ENCODE measurements at regions not wholly inside any gene's neighbourhood (a gene's known extent, or its start where the extent isn't known, plus 50 kb on each side); places are given as distances from the start of the nearest gene placed in this dataset.

GRCh38 chr7:19585761-19586160 is 123.1 kb downstream of the POLR1F start:
- no peaks in the 10 kb centered on the region for H3K9me3 Mint-ChIP-seq
- POLR2A ChIA-PET = no interaction called here
- no peaks in the 10 kb centered on the region for H3K36me3 Mint-ChIP-seq
- CTCF ChIA-PET = no interaction called here
- no peak overlapping the region for H3K4me3 Mint-ChIP-seq
- TF ChIP-seq ETV6 (CRISPR knock-in tag; IDR thresholded peaks at IDR 0.05) (no peak), MXD4 (CRISPR knock-in tag; IDR thresholded peaks at IDR 0.05; ENCODE audit: borderline replicate concordance) (no peak), NR1H2 (CRISPR knock-in tag; IDR thresholded peaks at IDR 0.05) (no peak), ZNF512 (CRISPR knock-in tag; IDR thresholded peaks at IDR 0.05; ENCODE audit: borderline replicate concordance) (no peak), NFYB (CRISPR knock-in tag; conservative IDR thresholded peaks at IDR 0.05; ENCODE audit: low read depth) (no peak), RELA (CRISPR knock-in tag; IDR thresholded peaks at IDR 0.05; ENCODE audit: borderline replicate concordance) (no peak), SOX15 (CRISPR knock-in tag; IDR thresholded peaks at IDR 0.05) (no peak), FOXK1 (CRISPR knock-in tag; IDR thresholded peaks at IDR 0.05) (no peak)
- TF ChIP-seq, protein P1, sequence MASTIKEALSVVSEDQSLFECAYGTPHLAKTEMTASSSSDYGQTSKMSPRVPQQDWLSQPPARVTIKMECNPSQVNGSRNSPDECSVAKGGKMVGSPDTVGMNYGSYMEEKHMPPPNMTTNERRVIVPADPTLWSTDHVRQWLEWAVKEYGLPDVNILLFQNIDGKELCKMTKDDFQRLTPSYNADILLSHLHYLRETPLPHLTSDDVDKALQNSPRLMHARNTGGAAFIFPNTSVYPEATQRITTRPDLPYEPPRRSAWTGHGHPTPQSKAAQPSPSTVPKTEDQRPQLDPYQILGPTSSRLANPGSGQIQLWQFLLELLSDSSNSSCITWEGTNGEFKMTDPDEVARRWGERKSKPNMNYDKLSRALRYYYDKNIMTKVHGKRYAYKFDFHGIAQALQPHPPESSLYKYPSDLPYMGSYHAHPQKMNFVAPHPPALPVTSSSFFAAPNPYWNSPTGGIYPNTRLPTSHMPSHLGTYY (CRISPR knock-in tag; IDR thresholded peaks at IDR 0.05) = no peak
- TF ChIP-seq, protein P2, sequence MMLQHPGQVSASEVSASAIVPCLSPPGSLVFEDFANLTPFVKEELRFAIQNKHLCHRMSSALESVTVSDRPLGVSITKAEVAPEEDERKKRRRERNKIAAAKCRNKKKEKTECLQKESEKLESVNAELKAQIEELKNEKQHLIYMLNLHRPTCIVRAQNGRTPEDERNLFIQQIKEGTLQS (CRISPR knock-in tag; conservative IDR thresholded peaks at IDR 0.05) = no peak
- no peaks in the 10 kb centered on the region; the same call in 1 of the 2 replicates for H3K27me3 Mint-ChIP-seq (ENCODE audit: low read depth)
- ATAC-seq = no peak
- H3K4me1 Mint-ChIP-seq = no peaks in the 10 kb centered on the region
- no peak overlapping the region for H3K27ac Mint-ChIP-seq
- no peak for DNase-seq (ENCODE audit: low spot score)

GRCh38 chr7:19575909-19576557 is 132.8 kb downstream of the POLR1F start:
- Mint-ChIP-seq H3K27ac (no peak overlapping the region), H3K4me3 (no peak overlapping the region), H3K9me3 (no peaks in the 10 kb centered on the region), H3K4me1 (no peaks in the 10 kb centered on the region), H3K36me3 (no peaks in the 10 kb centered on the region), H3K27me3 (ENCODE audit: low read depth) (no peaks in the 10 kb centered on the region)
- ATAC-seq (no peak), DNase-seq (ENCODE audit: low spot score) (no peak)
- POLR2A ChIA-PET = no interaction called here
- CTCF ChIA-PET = no interaction called here
- TF ChIP-seq, protein P3, sequence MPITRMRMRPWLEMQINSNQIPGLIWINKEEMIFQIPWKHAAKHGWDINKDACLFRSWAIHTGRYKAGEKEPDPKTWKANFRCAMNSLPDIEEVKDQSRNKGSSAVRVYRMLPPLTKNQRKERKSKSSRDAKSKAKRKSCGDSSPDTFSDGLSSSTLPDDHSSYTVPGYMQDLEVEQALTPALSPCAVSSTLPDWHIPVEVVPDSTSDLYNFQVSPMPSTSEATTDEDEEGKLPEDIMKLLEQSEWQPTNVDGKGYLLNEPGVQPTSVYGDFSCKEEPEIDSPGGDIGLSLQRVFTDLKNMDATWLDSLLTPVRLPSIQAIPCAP (CRISPR knock-in tag; IDR thresholded peaks at IDR 0.05) = no peak
- no peak for TF ChIP-seq RELA (CRISPR knock-in tag; IDR thresholded peaks at IDR 0.05; ENCODE audit: borderline replicate concordance)
- TF ChIP-seq, protein P4, sequence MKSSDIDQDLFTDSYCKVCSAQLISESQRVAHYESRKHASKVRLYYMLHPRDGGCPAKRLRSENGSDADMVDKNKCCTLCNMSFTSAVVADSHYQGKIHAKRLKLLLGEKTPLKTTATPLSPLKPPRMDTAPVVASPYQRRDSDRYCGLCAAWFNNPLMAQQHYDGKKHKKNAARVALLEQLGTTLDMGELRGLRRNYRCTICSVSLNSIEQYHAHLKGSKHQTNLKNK (CRISPR knock-in tag; IDR thresholded peaks at IDR 0.05) = no peak
- TF ChIP-seq PRRX2 (CRISPR knock-in tag; IDR thresholded peaks at IDR 0.05) = no peak
- TF ChIP-seq, protein P5, sequence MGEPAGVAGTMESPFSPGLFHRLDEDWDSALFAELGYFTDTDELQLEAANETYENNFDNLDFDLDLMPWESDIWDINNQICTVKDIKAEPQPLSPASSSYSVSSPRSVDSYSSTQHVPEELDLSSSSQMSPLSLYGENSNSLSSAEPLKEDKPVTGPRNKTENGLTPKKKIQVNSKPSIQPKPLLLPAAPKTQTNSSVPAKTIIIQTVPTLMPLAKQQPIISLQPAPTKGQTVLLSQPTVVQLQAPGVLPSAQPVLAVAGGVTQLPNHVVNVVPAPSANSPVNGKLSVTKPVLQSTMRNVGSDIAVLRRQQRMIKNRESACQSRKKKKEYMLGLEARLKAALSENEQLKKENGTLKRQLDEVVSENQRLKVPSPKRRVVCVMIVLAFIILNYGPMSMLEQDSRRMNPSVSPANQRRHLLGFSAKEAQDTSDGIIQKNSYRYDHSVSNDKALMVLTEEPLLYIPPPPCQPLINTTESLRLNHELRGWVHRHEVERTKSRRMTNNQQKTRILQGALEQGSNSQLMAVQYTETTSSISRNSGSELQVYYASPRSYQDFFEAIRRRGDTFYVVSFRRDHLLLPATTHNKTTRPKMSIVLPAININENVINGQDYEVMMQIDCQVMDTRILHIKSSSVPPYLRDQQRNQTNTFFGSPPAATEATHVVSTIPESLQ (CRISPR knock-in tag; IDR thresholded peaks at IDR 0.05) = no peak
- TF ChIP-seq JUN (CRISPR knock-in tag; IDR thresholded peaks at IDR 0.05) = no peak
- no peak for TF ChIP-seq ZNF416 (CRISPR knock-in tag; IDR thresholded peaks at IDR 0.05)
- no peak for TF ChIP-seq ZBTB43 (CRISPR knock-in tag; IDR thresholded peaks at IDR 0.05)
- TF ChIP-seq ZNF219 (CRISPR knock-in tag; IDR thresholded peaks at IDR 0.05; ENCODE audit: borderline replicate concordance) = no peak
- no peak for TF ChIP-seq PRDM15 (CRISPR knock-in tag; IDR thresholded peaks at IDR 0.05)
- TF ChIP-seq TEAD1 (CRISPR knock-in tag; IDR thresholded peaks at IDR 0.05) = no peak
- TF ChIP-seq ZNF317 (CRISPR knock-in tag; IDR thresholded peaks at IDR 0.05; ENCODE audit: borderline replicate concordance, low read depth) = no peak
